ENCODE measurements at regions not wholly inside any gene's neighbourhood (a gene's known extent, or its start where the extent isn't known, plus 50 kb on each side); places are given as distances from the start of the nearest gene placed in this dataset.

DNA sequence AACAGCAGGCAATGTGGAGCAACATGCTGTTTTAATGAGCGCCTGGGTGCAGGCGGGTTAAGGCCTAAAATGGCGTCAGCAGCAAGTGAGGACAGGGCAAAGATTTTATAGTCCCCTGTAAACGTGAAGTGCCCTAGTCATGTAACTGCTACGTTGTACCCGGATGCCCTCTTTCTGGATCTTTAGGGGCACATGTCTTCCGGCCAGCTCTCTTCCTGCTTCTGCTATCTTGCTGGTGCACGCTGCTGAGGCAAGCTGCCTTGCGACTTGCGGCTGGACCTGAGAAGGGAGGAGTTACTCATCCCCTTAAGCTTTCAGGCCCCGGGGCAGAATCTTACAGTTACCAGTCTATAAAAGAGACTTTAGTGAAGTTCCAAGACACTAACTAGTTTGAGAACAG, 303.6 kb upstream of the DACH1 start:
- TF ChIP-seq, protein P1, sequence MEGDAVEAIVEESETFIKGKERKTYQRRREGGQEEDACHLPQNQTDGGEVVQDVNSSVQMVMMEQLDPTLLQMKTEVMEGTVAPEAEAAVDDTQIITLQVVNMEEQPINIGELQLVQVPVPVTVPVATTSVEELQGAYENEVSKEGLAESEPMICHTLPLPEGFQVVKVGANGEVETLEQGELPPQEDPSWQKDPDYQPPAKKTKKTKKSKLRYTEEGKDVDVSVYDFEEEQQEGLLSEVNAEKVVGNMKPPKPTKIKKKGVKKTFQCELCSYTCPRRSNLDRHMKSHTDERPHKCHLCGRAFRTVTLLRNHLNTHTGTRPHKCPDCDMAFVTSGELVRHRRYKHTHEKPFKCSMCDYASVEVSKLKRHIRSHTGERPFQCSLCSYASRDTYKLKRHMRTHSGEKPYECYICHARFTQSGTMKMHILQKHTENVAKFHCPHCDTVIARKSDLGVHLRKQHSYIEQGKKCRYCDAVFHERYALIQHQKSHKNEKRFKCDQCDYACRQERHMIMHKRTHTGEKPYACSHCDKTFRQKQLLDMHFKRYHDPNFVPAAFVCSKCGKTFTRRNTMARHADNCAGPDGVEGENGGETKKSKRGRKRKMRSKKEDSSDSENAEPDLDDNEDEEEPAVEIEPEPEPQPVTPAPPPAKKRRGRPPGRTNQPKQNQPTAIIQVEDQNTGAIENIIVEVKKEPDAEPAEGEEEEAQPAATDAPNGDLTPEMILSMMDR (conservative IDR thresholded peaks at IDR 0.05; ENCODE audit: low read depth, low read length) = no peak
- TF ChIP-seq EZH2 (IDR thresholded peaks at IDR 0.05; ENCODE audit: borderline replicate concordance, low read depth, low read length, poor library complexity, severe bottlenecking) = no peak
